ENCODE measurements at regions not wholly inside any gene's neighbourhood (a gene's known extent, or its start where the extent isn't known, plus 50 kb on each side); places are given as distances from the start of the nearest gene placed in this dataset.

DNA sequence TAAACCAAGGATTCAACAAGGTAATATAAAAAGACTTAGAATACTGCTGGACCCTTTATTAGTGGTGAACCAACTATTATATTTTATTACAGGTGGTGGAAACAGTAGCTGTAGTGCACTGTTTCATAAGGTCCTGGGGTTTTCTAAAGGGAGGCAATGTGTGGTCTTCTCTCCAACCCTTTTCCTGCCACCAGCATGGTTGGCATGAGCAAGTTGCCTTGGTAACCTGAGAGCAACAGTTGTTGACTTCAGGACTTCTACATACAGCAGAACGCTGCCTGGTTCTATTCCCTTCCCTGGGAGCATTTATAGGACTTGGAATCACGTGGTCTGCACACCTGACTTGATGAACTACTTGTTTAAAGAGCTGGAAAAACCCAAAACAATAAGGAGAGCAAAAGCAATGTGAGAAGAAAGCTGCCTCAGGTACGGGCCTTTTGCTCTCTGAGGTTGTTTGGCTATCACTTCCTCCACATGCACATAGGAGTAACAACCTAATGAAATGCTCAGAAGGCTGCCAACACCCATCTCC lies 81.1 kb upstream of the RAI14 start:
- TF ChIP-seq, protein P1, sequence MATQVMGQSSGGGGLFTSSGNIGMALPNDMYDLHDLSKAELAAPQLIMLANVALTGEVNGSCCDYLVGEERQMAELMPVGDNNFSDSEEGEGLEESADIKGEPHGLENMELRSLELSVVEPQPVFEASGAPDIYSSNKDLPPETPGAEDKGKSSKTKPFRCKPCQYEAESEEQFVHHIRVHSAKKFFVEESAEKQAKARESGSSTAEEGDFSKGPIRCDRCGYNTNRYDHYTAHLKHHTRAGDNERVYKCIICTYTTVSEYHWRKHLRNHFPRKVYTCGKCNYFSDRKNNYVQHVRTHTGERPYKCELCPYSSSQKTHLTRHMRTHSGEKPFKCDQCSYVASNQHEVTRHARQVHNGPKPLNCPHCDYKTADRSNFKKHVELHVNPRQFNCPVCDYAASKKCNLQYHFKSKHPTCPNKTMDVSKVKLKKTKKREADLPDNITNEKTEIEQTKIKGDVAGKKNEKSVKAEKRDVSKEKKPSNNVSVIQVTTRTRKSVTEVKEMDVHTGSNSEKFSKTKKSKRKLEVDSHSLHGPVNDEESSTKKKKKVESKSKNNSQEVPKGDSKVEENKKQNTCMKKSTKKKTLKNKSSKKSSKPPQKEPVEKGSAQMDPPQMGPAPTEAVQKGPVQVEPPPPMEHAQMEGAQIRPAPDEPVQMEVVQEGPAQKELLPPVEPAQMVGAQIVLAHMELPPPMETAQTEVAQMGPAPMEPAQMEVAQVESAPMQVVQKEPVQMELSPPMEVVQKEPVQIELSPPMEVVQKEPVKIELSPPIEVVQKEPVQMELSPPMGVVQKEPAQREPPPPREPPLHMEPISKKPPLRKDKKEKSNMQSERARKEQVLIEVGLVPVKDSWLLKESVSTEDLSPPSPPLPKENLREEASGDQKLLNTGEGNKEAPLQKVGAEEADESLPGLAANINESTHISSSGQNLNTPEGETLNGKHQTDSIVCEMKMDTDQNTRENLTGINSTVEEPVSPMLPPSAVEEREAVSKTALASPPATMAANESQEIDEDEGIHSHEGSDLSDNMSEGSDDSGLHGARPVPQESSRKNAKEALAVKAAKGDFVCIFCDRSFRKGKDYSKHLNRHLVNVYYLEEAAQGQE (IDR thresholded peaks at IDR 0.05; ENCODE audit: unreplicated experiment): no peak
- TF ChIP-seq, protein P2, sequence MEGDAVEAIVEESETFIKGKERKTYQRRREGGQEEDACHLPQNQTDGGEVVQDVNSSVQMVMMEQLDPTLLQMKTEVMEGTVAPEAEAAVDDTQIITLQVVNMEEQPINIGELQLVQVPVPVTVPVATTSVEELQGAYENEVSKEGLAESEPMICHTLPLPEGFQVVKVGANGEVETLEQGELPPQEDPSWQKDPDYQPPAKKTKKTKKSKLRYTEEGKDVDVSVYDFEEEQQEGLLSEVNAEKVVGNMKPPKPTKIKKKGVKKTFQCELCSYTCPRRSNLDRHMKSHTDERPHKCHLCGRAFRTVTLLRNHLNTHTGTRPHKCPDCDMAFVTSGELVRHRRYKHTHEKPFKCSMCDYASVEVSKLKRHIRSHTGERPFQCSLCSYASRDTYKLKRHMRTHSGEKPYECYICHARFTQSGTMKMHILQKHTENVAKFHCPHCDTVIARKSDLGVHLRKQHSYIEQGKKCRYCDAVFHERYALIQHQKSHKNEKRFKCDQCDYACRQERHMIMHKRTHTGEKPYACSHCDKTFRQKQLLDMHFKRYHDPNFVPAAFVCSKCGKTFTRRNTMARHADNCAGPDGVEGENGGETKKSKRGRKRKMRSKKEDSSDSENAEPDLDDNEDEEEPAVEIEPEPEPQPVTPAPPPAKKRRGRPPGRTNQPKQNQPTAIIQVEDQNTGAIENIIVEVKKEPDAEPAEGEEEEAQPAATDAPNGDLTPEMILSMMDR (conservative IDR thresholded peaks at IDR 0.05; ENCODE audit: low read depth in 2 of 2): no peak
- TF ChIP-seq EZH2phosphoT487 (IDR thresholded peaks at IDR 0.05; ENCODE audit: unreplicated experiment) (no peak), POLR2AphosphoS5 (IDR thresholded peaks at IDR 0.05; ENCODE audit: low read depth) (no peak), EZH2 (IDR thresholded peaks at IDR 0.05; ENCODE audit: low read depth, unreplicated experiment) (no peak), CREB1 (CRISPR knock-in tag; IDR thresholded peaks at IDR 0.05; ENCODE audit: low read depth) (no peak)

Measured in GM23338 (cell line).